IMR-90 (cell line): ENCODE measurements at regions not wholly inside any gene's neighbourhood (a gene's known extent, or its start where the extent isn't known, plus 50 kb on each side); places are given as distances from the start of the nearest gene placed in this dataset.

ENCODE experiments used
- CEBPB ChIP-seq: IDR thresholded peaks from 2 replicates; pipeline ENCODE4 v1.6.1; 2012; ENCODE audit warnings: low read depth, low read length, improper control_type of control experiment
- FOS ChIP-seq: fragments of 150-350 bp; IDR thresholded peaks from 2 replicates; pipeline ENCODE4 v1.6.1; 2016; ENCODE audit warnings: low read depth, low read length
- MAFK ChIP-seq: IDR thresholded peaks from 2 replicates; pipeline ENCODE4 v1.6.1; 2012; ENCODE audit warnings: low read depth, low read length, improper control_type of control experiment
- MAZ ChIP-seq: IDR thresholded peaks from 2 replicates; pipeline ENCODE4 v1.6.1; 2012; ENCODE audit warnings: low read depth, mild to moderate bottlenecking, low read length, improper control_type of control experiment, moderate library complexity, borderline replicate concordance
- MXI1 ChIP-seq: IDR thresholded peaks from 2 replicates; pipeline ENCODE4 v1.6.1; 2012; ENCODE audit warnings: low read depth, mild to moderate bottlenecking, low read length, moderate library complexity, borderline replicate concordance
- NFE2L2 ChIP-seq: fragments of 150-350 bp; IDR thresholded peaks from 2 replicates; pipeline ENCODE4 v1.6.1; 2016; ENCODE audit warnings: low read depth, mild to moderate bottlenecking, low read length
- POLR2A ChIP-seq: IDR thresholded peaks from 2 replicates; pipeline ENCODE4 v1.6.1; 2012; ENCODE audit warnings: mild to moderate bottlenecking, low read depth, low read length
- RAD21 ChIP-seq: IDR thresholded peaks from 2 replicates; pipeline ENCODE4 v1.6.1; 2012; ENCODE audit warnings: low read length, improper control_type of control experiment
- RCOR1 ChIP-seq: IDR thresholded peaks from 2 replicates; pipeline ENCODE4 v1.6.1; 2012; ENCODE audit warnings: mild to moderate bottlenecking, low read length, improper control_type of control experiment; ENCODE audit not compliant: insufficient replicate concordance
- RFX5 ChIP-seq: IDR thresholded peaks from 2 replicates; pipeline ENCODE4 v1.8.0; 2012; ENCODE audit warnings: low read depth, mild to moderate bottlenecking, low read length, moderate library complexity
- SMC3 ChIP-seq: fragments of 150-350 bp; IDR thresholded peaks from 2 replicates; pipeline ENCODE4 v1.6.1; 2016; ENCODE audit warnings: low read depth, mild to moderate bottlenecking, antibody characterized with exemption, low read length, moderate library complexity
- USF2 ChIP-seq: fragments of 150-350 bp; IDR thresholded peaks from 2 replicates; pipeline ENCODE4 v1.6.1; 2017; ENCODE audit warnings: mild to moderate bottlenecking, antibody characterized with exemption, low read length, low read depth
- TF ChIP-seq, protein P1 (sequence below): conservative IDR thresholded peaks from 2 replicates; pipeline ENCODE4 v1.5.1; 2012; ENCODE audit warnings: mild to moderate bottlenecking, low read depth, low read length, improper control_type of control experiment
- TF ChIP-seq, protein P2 (sequence below): fragments of 150-350 bp; IDR thresholded peaks from 2 replicates; pipeline ENCODE4 v1.6.1; 2016; ENCODE audit warnings: low read depth, mild to moderate bottlenecking, low read length, moderate library complexity, borderline replicate concordance

DNA sequence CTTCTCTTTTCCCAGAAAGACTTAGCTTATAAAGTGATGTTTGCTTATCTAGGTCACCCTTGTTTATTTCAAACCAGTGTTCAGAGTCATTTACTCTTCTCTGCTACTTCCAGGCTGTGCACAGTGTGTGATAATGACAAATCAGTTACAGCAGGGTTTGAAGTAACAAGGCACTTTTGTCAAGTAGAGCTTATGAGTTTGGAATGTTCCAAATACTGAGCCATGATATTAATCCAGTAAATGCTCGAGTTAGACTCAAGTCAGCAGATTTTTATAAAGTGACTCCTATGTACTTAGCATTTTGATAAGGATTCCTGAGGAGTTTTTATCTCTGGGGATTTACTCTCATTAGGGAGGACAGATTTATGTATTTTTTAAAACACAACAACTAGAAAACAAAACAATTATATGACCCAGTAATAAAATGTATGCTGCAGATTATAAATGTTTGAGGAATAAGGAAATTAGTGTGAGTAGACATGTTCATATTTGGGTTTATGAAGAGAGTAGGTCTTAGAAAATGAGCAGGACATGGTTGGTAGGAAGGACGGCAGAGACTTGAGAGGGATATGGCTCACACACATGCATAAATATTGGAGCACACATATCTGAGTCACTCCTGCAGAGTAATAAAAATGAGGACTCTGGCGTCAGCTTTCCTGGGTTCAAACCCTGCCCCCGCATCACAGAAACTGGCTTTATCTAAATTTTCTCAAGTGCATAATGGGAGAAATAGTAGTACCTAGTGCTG lies 271.2 kb downstream of the FBXO8 start:
- TF ChIP-seq RAD21 (no peak), MAFK (no peak), FOS (no peak), MXI1 (no peak), POLR2A (no peak), USF2 (no peak), SMC3 (no peak), CEBPB (no peak), MAZ (no peak), NFE2L2 (no peak), RCOR1 (no peak), RFX5 (no peak)
- TF ChIP-seq, protein P1, sequence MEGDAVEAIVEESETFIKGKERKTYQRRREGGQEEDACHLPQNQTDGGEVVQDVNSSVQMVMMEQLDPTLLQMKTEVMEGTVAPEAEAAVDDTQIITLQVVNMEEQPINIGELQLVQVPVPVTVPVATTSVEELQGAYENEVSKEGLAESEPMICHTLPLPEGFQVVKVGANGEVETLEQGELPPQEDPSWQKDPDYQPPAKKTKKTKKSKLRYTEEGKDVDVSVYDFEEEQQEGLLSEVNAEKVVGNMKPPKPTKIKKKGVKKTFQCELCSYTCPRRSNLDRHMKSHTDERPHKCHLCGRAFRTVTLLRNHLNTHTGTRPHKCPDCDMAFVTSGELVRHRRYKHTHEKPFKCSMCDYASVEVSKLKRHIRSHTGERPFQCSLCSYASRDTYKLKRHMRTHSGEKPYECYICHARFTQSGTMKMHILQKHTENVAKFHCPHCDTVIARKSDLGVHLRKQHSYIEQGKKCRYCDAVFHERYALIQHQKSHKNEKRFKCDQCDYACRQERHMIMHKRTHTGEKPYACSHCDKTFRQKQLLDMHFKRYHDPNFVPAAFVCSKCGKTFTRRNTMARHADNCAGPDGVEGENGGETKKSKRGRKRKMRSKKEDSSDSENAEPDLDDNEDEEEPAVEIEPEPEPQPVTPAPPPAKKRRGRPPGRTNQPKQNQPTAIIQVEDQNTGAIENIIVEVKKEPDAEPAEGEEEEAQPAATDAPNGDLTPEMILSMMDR: no peak
- TF ChIP-seq, protein P2, sequence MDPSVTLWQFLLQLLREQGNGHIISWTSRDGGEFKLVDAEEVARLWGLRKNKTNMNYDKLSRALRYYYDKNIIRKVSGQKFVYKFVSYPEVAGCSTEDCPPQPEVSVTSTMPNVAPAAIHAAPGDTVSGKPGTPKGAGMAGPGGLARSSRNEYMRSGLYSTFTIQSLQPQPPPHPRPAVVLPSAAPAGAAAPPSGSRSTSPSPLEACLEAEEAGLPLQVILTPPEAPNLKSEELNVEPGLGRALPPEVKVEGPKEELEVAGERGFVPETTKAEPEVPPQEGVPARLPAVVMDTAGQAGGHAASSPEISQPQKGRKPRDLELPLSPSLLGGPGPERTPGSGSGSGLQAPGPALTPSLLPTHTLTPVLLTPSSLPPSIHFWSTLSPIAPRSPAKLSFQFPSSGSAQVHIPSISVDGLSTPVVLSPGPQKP: no peak
